Chondrocyte (in vitro differentiated cells): ENCODE measurements at regions not wholly inside any gene's neighbourhood (a gene's known extent, or its start where the extent isn't known, plus 50 kb on each side); places are given as distances from the start of the nearest gene placed in this dataset.
A peak's percentile ranks its signal among the peaks of the same experiment; 100 is the strongest.

Source experiments
- DNase-seq: peaks from one replicate; pipeline ENCODE4 v3.0.0; 2021; ENCODE audit warnings: mixed read lengths, low spot score
- H3K27ac Mint-ChIP-seq: one replicate; pipeline ENCODE4 v1.8.0; 2021; ENCODE audit warnings: mild to moderate bottlenecking, moderate library complexity, mixed read lengths; ENCODE audit not compliant: unreplicated experiment
- H3K27me3 Mint-ChIP-seq: 2 replicates; pipeline ENCODE4 v1.8.0; 2021; ENCODE audit warnings: low read depth, mixed read lengths
- H3K36me3 Mint-ChIP-seq: 2 replicates; pipeline ENCODE4 v1.8.0; 2021; ENCODE audit warnings: low read depth, mixed read lengths
- H3K4me1 Mint-ChIP-seq: 2 replicates; pipeline ENCODE4 v1.8.0; 2021; ENCODE audit warnings: low read depth, mild to moderate bottlenecking, mixed read lengths
- H3K4me3 Mint-ChIP-seq: one replicate; pipeline ENCODE4 v1.8.0; 2021; ENCODE audit warnings: mild to moderate bottlenecking, moderate library complexity, mixed read lengths; ENCODE audit not compliant: unreplicated experiment
- H3K9me3 Mint-ChIP-seq: 2 replicates; pipeline ENCODE4 v1.8.0; 2021; ENCODE audit warnings: low read depth, mixed read lengths
- TF ChIP-seq, protein P1 (sequence below): fragments of 200-600 bp; sonication (generic); IDR thresholded peaks from 2 replicates; pipeline ENCODE4 v1.5.0; 2021; ENCODE audit warnings: antibody characterized with exemption, mild to moderate bottlenecking, moderate library complexity

DNA sequence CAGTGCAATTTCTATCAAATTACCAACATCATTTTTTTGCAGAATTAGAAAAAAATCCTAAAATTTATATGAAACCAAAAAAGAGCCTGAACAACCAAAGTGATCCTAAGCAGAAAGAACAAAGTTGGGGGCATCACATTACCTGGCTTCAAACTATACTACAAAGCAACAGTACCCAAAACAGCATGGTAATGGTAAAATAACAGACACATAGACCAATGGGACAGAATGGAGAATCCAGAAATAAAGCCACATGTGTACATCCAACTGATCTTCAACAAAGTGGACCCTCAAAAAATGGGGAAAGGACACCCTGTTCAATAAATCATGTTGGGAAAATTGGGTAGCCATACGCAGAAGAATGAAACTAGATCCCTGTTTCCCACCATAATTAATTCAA, 245.7 kb upstream of the CTAGE1 start:
- Mint-ChIP-seq H3K9me3 (peaks cover 37% of the 10 kb centered on the region), H3K36me3 (peaks cover 15% of the 10 kb centered on the region)

DNA sequence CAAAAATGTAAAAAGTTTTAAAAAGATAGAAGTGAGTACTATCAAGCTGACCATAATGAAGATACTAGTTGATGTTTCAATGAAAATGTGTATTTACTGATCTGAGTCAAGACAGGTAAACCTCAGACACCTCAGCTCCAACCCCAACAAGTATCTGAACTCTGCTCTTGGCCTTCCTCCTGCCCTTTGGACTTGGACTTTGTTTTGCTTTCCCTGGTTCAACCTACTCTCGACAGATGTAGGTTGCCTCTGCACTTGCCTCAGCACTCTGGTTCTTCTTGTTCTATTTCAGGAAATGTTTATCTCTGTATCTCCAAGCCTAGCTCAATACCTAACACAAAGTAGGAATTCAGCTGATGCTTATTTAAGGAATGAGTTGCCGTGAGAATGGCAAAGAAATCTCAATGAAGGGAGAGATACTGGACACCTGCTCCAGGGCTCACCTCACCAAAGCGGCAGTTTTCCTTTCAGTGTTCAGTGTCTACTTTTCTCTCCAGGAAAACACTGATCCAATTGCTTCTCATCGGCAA, 248.8 kb upstream of the CTAGE1 start:
- H3K27ac Mint-ChIP-seq = peak overlapping the region; percentile 87
- TF ChIP-seq, protein P1, sequence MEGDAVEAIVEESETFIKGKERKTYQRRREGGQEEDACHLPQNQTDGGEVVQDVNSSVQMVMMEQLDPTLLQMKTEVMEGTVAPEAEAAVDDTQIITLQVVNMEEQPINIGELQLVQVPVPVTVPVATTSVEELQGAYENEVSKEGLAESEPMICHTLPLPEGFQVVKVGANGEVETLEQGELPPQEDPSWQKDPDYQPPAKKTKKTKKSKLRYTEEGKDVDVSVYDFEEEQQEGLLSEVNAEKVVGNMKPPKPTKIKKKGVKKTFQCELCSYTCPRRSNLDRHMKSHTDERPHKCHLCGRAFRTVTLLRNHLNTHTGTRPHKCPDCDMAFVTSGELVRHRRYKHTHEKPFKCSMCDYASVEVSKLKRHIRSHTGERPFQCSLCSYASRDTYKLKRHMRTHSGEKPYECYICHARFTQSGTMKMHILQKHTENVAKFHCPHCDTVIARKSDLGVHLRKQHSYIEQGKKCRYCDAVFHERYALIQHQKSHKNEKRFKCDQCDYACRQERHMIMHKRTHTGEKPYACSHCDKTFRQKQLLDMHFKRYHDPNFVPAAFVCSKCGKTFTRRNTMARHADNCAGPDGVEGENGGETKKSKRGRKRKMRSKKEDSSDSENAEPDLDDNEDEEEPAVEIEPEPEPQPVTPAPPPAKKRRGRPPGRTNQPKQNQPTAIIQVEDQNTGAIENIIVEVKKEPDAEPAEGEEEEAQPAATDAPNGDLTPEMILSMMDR = no peak
- H3K36me3 Mint-ChIP-seq = peaks cover 8% of the 10 kb centered on the region
- no peak for DNase-seq
- H3K4me1 Mint-ChIP-seq = peaks cover 51% of the 10 kb centered on the region
- peaks cover 26% of the 10 kb centered on the region for H3K9me3 Mint-ChIP-seq
- no peaks in the 10 kb centered on the region for H3K27me3 Mint-ChIP-seq
- no peak overlapping the region for H3K4me3 Mint-ChIP-seq

More for the DNA sequence above, 245.7 kb upstream of the CTAGE1 start:
- Mint-ChIP-seq H3K4me1 (peaks cover 21% of the 10 kb centered on the region), H3K27me3 (no peaks in the 10 kb centered on the region), H3K27ac (no peak overlapping the region), H3K4me3 (no peak overlapping the region)
- no peak for DNase-seq
- TF ChIP-seq, protein P1 = no peak

DNA sequence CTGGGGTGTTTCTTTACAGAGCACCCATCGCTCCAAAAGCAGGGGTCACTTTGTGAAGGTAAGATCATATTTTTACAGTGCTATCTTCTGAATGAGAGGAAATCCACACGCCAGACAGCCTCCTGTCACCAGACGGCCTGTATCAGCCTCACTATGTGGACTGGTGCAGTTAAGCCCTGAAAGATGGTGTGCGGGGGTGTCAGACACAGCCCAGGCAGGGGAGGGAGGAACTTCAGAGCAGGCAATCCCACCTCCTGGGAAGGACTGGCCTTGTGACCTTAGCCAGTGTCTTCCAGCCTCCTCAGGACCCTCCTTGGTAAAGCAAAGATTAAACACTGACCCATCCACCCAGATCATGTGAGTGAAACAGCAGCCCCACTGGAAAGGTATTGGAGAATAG, 249.4 kb upstream of the CTAGE1 start:
- Mint-ChIP-seq H3K36me3 (peaks cover 8% of the 10 kb centered on the region), H3K27ac (peak overlapping the region; percentile 87), H3K27me3 (no peaks in the 10 kb centered on the region), H3K4me3 (no peak overlapping the region), H3K9me3 (peaks cover 26% of the 10 kb centered on the region), H3K4me1 (peaks cover 51% of the 10 kb centered on the region)
- DNase-seq = no peak
- TF ChIP-seq, protein P1 = no peak

DNA sequence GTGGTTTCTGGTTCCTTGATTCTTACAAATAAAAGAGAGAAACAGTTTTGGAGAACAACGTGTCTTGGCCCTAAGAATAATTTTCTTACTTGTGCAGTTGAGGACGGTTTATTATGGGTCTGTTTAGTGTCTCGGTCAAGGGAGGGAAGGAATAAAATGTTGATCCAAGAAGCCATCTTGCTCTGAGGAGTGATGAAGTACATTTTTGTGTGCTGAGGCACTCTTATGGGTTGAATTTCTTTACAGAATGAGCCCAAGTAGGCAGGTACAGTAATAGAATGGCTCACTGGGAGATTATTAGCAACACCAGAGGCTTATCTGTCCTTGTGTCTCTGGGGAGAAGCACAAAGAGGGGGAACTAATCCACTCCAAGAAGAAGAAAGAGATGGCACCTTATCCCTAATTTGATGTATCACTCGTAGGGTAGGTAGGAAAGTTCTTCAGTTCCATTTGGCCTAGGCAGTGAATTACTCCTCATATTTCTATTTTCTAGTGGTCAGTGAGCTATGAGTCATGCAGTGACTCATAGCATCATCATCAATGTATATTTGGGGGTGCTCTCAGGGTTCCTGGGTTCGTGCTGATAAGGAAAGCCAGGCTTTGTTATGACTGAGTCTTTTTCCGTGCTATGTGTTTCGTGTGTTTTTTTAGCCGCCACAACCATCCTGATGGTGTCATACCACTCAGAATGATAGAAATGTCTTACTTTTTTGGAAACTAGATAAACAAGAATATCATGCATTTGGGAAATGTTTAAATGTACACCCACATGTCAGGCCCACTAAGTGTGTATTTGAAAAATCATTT, 250.1 kb upstream of the CTAGE1 start:
- H3K27ac Mint-ChIP-seq = peak overlapping the region; percentile 87
- H3K27me3 Mint-ChIP-seq = no peaks in the 10 kb centered on the region
- peaks cover 22% of the 10 kb centered on the region for H3K9me3 Mint-ChIP-seq
- H3K4me1 Mint-ChIP-seq = peaks cover 51% of the 10 kb centered on the region
- H3K36me3 Mint-ChIP-seq = peaks cover 8% of the 10 kb centered on the region
- TF ChIP-seq, protein P1 = no peak
- DNase-seq = no peak
- H3K4me3 Mint-ChIP-seq = no peak overlapping the region

DNA sequence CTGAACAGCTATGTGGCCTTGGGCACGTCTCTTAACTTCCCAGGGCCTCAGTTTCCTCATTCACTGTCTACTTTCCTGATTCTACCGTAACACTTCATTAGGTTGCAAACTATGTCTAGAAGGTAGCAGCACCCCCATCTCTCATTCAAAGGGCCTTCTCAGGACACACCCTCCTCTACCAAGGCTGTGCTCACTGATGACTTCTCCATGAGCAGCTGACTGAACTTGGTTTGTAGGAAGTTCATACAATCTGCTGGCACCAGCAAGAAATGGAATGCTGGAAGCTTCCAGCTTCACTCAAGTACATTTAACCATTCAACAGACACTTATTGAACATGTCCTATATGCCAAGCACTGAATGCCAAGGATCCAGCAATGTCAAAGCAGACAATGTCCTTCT, 250.8 kb upstream of the CTAGE1 start:
- Mint-ChIP-seq H3K4me1 (peaks cover 55% of the 10 kb centered on the region), H3K27me3 (no peaks in the 10 kb centered on the region), H3K36me3 (peaks cover 5% of the 10 kb centered on the region), H3K27ac (peak overlapping the region; percentile 87), H3K9me3 (peaks cover 15% of the 10 kb centered on the region), H3K4me3 (no peak overlapping the region)
- TF ChIP-seq, protein P1 = no peak
- DNase-seq = no peak
